K562 (cell line): ENCODE measurements at regions not wholly inside any gene's neighbourhood (a gene's known extent, or its start where the extent isn't known, plus 50 kb on each side); places are given as distances from the start of the nearest gene placed in this dataset.

Experiments used
- ATAC-seq: fragments of 200-7000 bp; cut with Tn5 transposase; 3 replicates; pipeline ENCODE4 v1.9.1; 2020; ENCODE audit warnings: moderate library complexity
- BruUV-seq: library from RNA; stranded (reverse); fragments of 400-500 nt; replicated peaks from 2 replicates; lab custom pipeline; 2021; lab: Mats Ljungman, UMichigan
- CTCF ChIA-PET: fragments of 300-600 bp; formaldehyde crosslinking; extraction: SDS; loops from one replicate; lab custom pipeline; 2021; ENCODE audit warnings: low intra/inter-chr PET ratio; lab: Yijun Ruan, JAX
- POLR2A ChIA-PET: fragments of 300-600, 350-650 bp; sonication (Branson Sonifier 250); formaldehyde crosslinking; extraction: SDS; loops from one replicate; lab custom pipeline; 2021; ENCODE audit warnings: antibody characterized with exemption, inconsistent platforms; lab: Yijun Ruan, JAX
- DNase-seq, 4 experiments: peaks; one replicate each; pipeline versions ENCODE4 v3.0.0 to v3.0.0-alpha.2; 2011 to 2018; ENCODE audit warnings: low spot score in 3 of 4, mixed read lengths in 3 of 4; ENCODE audit errors: extremely low read depth in 1 of 4
- FAIRE-seq: peaks from 2 replicates; lab custom pipeline; 2011; peaks lifted over from hg19 to GRCh38; lab: Jason Lieb, UNC
- H2AFZ ChIP-seq: 2 replicates; pipeline ENCODE4 v1.6.0; 2011; ENCODE audit warnings: low read depth, low read length, control low read depth, inconsistent platforms
- H3K27ac ChIP-seq: fragments of 200-600 bp; 3 replicates; pipeline ENCODE4 v1.8.0; 2011; ENCODE audit warnings: low read depth, mild to moderate bottlenecking, control low read depth, inconsistent platforms, low read length, moderate library complexity, mixed read lengths; ENCODE audit errors: extremely low read depth
- H3K27me3 ChIP-seq, 2 experiments: fragments of 300-600 bp in 1 of 2; 2 replicates in 1 of 2; 3 replicates in 1 of 2; pipeline versions ENCODE4 v1.6.0 to v1.8.0; 2011; ENCODE audit warnings: inconsistent platforms in 2 of 2, low read length in 2 of 2, mild to moderate bottlenecking in 1 of 2, mixed read lengths in 1 of 2, moderate library complexity in 1 of 2; ENCODE audit not compliant: control insufficient read depth in 2 of 2, insufficient read depth in 2 of 2
- H3K36me3 ChIP-seq: fragments of 300-600 bp; 3 replicates; pipeline ENCODE4 v1.8.0; 2011; ENCODE audit warnings: mild to moderate bottlenecking, low read length, inconsistent platforms; ENCODE audit not compliant: control insufficient read depth, insufficient read depth
- H3K4me1 ChIP-seq, 2 experiments: fragments of 200-600 bp in 1 of 2; replicated peaks in 1 of 2; 2 replicates in 1 of 2; 3 replicates in 1 of 2; pipeline versions ENCODE4 v1.5.1 to v1.8.0; 2011; ENCODE audit warnings: inconsistent platforms in 2 of 2, low read length in 2 of 2, mild to moderate bottlenecking in 1 of 2, mixed read lengths in 1 of 2, moderate library complexity in 1 of 2; ENCODE audit not compliant: control insufficient read depth in 2 of 2, insufficient read depth in 2 of 2
- H3K4me2 ChIP-seq: 2 replicates; pipeline ENCODE4 v1.6.1; 2011; ENCODE audit warnings: low read length, control low read depth, inconsistent platforms, mixed read lengths; ENCODE audit not compliant: insufficient read depth
- H3K4me3 ChIP-seq: fragments of 200-600 bp; sonication (generic), shearing (Covaris generic); 2 replicates; pipeline ENCODE4 v1.5.1; 2016; ENCODE audit warnings: control low read depth, inconsistent platforms
- H3K79me2 ChIP-seq: fragments of 200-600 bp; 3 replicates; pipeline ENCODE4 v1.8.0; 2011; ENCODE audit warnings: low read length, inconsistent platforms; ENCODE audit not compliant: control insufficient read depth, insufficient read depth
- H3K9ac ChIP-seq, 2 experiments: 2 replicates each; pipeline versions ENCODE4 v1.6.0 to v1.6.1; 2011; ENCODE audit warnings: low read depth in 2 of 2, low read length in 2 of 2, control low read depth in 1 of 2, inconsistent platforms in 1 of 2, mild to moderate bottlenecking in 1 of 2, mixed read lengths in 1 of 2; ENCODE audit not compliant: insufficient read depth in 1 of 2
- H3K9me1 ChIP-seq: one replicate; pipeline ENCODE4 v1.6.0; 2011; ENCODE audit warnings: inconsistent platforms, mild to moderate bottlenecking, low read length, moderate library complexity; ENCODE audit not compliant: control insufficient read depth, insufficient read depth
- H3K9me3 ChIP-seq: replicated peaks from 2 replicates; pipeline ENCODE4 v1.5.1; 2011; ENCODE audit warnings: low read depth, low read length, inconsistent platforms; ENCODE audit not compliant: control insufficient read depth, insufficient read depth
- H4K20me1 ChIP-seq: replicated peaks from 2 replicates; pipeline ENCODE4 v1.6.1; 2011; ENCODE audit warnings: low read length, inconsistent platforms, mixed read lengths; ENCODE audit not compliant: control insufficient read depth, insufficient read depth
- ATF7 ChIP-seq: fragments of 450-650 bp; IDR thresholded peaks from 2 replicates; pipeline ENCODE4 v1.7.1; 2014; ENCODE audit warnings: mild to moderate bottlenecking, moderate library complexity
- ETS1 ChIP-seq: conservative IDR thresholded peaks from 2 replicates; pipeline ENCODE4 v1.6.1; 2011; ENCODE audit warnings: low read depth, mild to moderate bottlenecking, low read length; ENCODE audit not compliant: control insufficient read depth
- NCOA4 ChIP-seq: fragments of 450-650 bp; IDR thresholded peaks from 2 replicates; pipeline ENCODE4 v1.6.1; 2018; ENCODE audit warnings: mild to moderate bottlenecking; ENCODE audit not compliant: partially characterized antibody
- NR2C1 ChIP-seq, 2 experiments: fragments of 450-650 bp; IDR thresholded peaks; 2 replicates each; pipeline ENCODE4 v1.6.1; 2017; ENCODE audit warnings: mild to moderate bottlenecking in 2 of 2, antibody characterized with exemption in 1 of 2, inconsistent platforms in 1 of 2, missing compliant biosample characterization in 1 of 2, missing genetic modification characterization in 1 of 2
- POU5F1 ChIP-seq: fragments of 150-350 bp; IDR thresholded peaks from 2 replicates; pipeline ENCODE4 v1.6.1; 2014; ENCODE audit warnings: borderline replicate concordance, low read length, low read depth, mild to moderate bottlenecking; ENCODE audit not compliant: partially characterized antibody
- PURB ChIP-seq: sonication (generic); formaldehyde crosslinking; IDR thresholded peaks from 2 replicates; pipeline ENCODE4 v1.9.0; 2021; ENCODE audit warnings: low read depth, mild to moderate bottlenecking, missing genetic modification reagents
- SIN3A ChIP-seq, 2 experiments: fragments of 150-350 bp in 1 of 2; IDR thresholded peaks; 2 replicates each; pipeline ENCODE4 v1.6.1; 2011 to 2016; ENCODE audit warnings: borderline replicate concordance in 2 of 2, low read depth in 2 of 2, low read length in 2 of 2, mild to moderate bottlenecking in 2 of 2, moderate library complexity in 2 of 2; ENCODE audit not compliant: control insufficient read depth in 1 of 2
- TCF3 ChIP-seq: sonication (generic); formaldehyde crosslinking; IDR thresholded peaks from 2 replicates; pipeline ENCODE4 v1.4.0; 2020; ENCODE audit warnings: mild to moderate bottlenecking, missing genetic modification reagents
- THRA ChIP-seq: fragments of 450-650 bp; IDR thresholded peaks from 2 replicates; pipeline ENCODE4 v1.6.1; 2017; ENCODE audit warnings: mild to moderate bottlenecking, moderate library complexity
- ZNF324 ChIP-seq: fragments of 250-450 bp; sonication (Bioruptor Pico); IDR thresholded peaks from 2 replicates; pipeline ENCODE4 v1.4.0; 2020; ENCODE audit warnings: mild to moderate bottlenecking
- ZNF395 ChIP-seq: fragments of 200-800 bp; sonication (Bioruptor generic); IDR thresholded peaks from 2 replicates; pipeline ENCODE4 v1.6.1; 2017; ENCODE audit warnings: missing genetic modification characterization, missing compliant biosample characterization
- ZNF436 ChIP-seq: fragments of 250-450, 450-650 bp; sonication (Bioruptor Pico); formaldehyde crosslinking; IDR thresholded peaks from 2 replicates; pipeline ENCODE4 v1.7.0; 2020; ENCODE audit warnings: mild to moderate bottlenecking
- ZNF518B ChIP-seq: fragments of 250-450 bp; sonication (Bioruptor Pico); IDR thresholded peaks from 2 replicates; pipeline ENCODE4 v1.5.0; 2021; ENCODE audit warnings: mild to moderate bottlenecking, moderate library complexity
- WGBS: fragments of 100-300 bp; shearing (Covaris generic); methylation state at CpG from one replicate; pipeline ENCODE4 v1.1.6; 2016; ENCODE audit warnings: low coverage, mixed read lengths; ENCODE audit not compliant: insufficient coverage; ENCODE audit errors: missing lambda C conversion rate; 5-methylcytosine and 5-hydroxymethylcytosine counted together
- in situ Hi-C: fragments of 300-500 bp; cut with MboI; formaldehyde crosslinking; loops from 4 replicates; pipeline ENCODE4 v1.15.0; 2018; ENCODE audit warnings: inconsistent platforms, mixed read lengths
- intact Hi-C: fragments of 100-400 bp; cut with micrococcal nuclease; formaldehyde crosslinking; loops from 2 replicates; pipeline ENCODE4 v1.14.2; 2022

- TF ChIP-seq ZNF395 (CRISPR knock-in tag) (no peak), ZNF324 (CRISPR knock-in tag) (no peak)
Observed at GRCh38 chr9:106405871-106406435, 457.0 kb upstream of the ZNF462 start (continued).

- DNase-seq (no peak), ATAC-seq (no peak), FAIRE-seq (no peak)
- Histone ChIP-seq H3K4me3 (no peak overlapping the region), H3K27ac (no peak overlapping the region), H3K36me3 (no peaks in the 10 kb centered on the region), H3K79me2 (no peaks in the 10 kb centered on the region), H4K20me1 (no peaks in the 10 kb centered on the region), H3K9me3 (no peaks in the 10 kb centered on the region), H2AFZ (no peak overlapping the region), H3K9me1 (no peaks in the 10 kb centered on the region), H3K9ac (no peak overlapping the region), H3K4me2 (no peak overlapping the region), H3K4me1 (no peaks in the 10 kb centered on the region), H3K27me3 (no peaks in the 10 kb centered on the region)
- 0% methylated on average over 7 of the region's 7 CpGs for WGBS
- in situ Hi-C loops (no loop called here), intact Hi-C loops (no loop called here)
- ChIA-PET CTCF (no interaction called here), POLR2A (no interaction called here)
- no TSS peak for BruUV-seq
- TF ChIP-seq THRA = no peak
- TF ChIP-seq ZNF436 = no peak
- no peak for TF ChIP-seq NCOA4
- no peak for TF ChIP-seq NR2C1 (IDR thresholded peaks at IDR 0.05)
- TF ChIP-seq NR2C1 (tag; IDR thresholded peaks at IDR 0.05) = no peak
- TF ChIP-seq SIN3A (IDR thresholded peaks at IDR 0.05; ENCODE audit: borderline replicate concordance in 2 of 2, control insufficient read depth in 1 of 2, low read depth in 2 of 2, low read length in 2 of 2) = no peak
- TF ChIP-seq TCF3 (CRISPR knock-in tag) = no peak
- TF ChIP-seq ETS1 = no peak
- TF ChIP-seq ATF7 = no peak
- no peak for TF ChIP-seq POU5F1
- TF ChIP-seq ZNF518B (CRISPR knock-in tag) = no peak
- TF ChIP-seq PURB = no peak
Observed at GRCh38 chr9:106414042-106414441, 448.9 kb upstream of the ZNF462 start.
